HL-60 (cell line): ENCODE measurements at regions not wholly inside any gene's neighbourhood (a gene's known extent, or its start where the extent isn't known, plus 50 kb on each side); places are given as distances from the start of the nearest gene placed in this dataset.

Experiments used
- DNase-seq, 2 experiments: peaks; one replicate each; pipeline ENCODE4 v3.0.0-alpha.2; 2010 to 2020; ENCODE audit warnings: low read depth in 1 of 2, low spot score in 1 of 2
- H3K27ac ChIP-seq: fragments of 250-450 bp; sonication (Bioruptor Pico); replicated peaks from 2 replicates; pipeline ENCODE4 v1.5.1; 2020; ENCODE audit warnings: mild to moderate bottlenecking, moderate library complexity
- H3K27me3 ChIP-seq: fragments of 250-450 bp; sonication (Bioruptor Pico); 2 replicates; pipeline ENCODE4 v1.5.1; 2021; ENCODE audit warnings: mild to moderate bottlenecking, moderate library complexity; ENCODE audit not compliant: insufficient read depth, poor library complexity, severe bottlenecking
- H3K4me3 ChIP-seq: replicated peaks from 2 replicates; pipeline ENCODE4 v1.5.1; 2011; ENCODE audit warnings: mild to moderate bottlenecking, control low read depth, low read length; ENCODE audit not compliant: insufficient read depth
- GABPA ChIP-seq: IDR thresholded peaks from 2 replicates; pipeline ENCODE4 v1.6.1; 2012; ENCODE audit warnings: low read depth
- POLR2AphosphoS5 ChIP-seq: IDR thresholded peaks from 2 replicates; pipeline ENCODE4 v1.6.1; 2012; ENCODE audit warnings: low read depth
- SPI1 ChIP-seq: IDR thresholded peaks from 2 replicates; pipeline ENCODE4 v1.6.1; 2012; ENCODE audit warnings: low read depth, mild to moderate bottlenecking, borderline replicate concordance
- TF ChIP-seq, protein P1 (sequence below): IDR thresholded peaks from 2 replicates; pipeline ENCODE4 v1.6.1; 2012; ENCODE audit warnings: low read depth; ENCODE audit not compliant: insufficient replicate concordance
- TF ChIP-seq, protein P2 (sequence below): IDR thresholded peaks from one replicate; pipeline ENCODE4 v1.5.1; 2011; ENCODE audit warnings: low read length, control low read depth, inconsistent platforms; ENCODE audit not compliant: insufficient read depth

DNA sequence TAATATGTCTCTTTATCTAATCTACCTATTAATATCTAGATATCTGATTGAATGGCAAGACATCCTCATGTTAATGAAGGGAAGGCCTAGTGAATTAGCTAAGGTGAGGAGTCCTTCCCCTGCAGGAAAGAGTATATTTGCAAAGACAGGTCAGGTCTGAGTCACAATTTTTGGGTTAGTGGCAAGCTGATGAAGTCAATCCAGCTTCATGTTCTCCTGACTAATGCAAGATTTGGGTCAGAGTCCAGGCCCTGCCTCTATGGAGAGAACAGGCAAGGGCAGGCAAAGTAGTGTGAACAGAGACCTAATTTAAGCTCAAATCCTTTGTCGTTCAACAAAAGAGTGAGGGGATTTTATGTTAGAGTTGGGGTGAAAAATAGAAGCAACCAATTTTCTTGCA lies 496.7 kb downstream of the BMP2 start:
- TF ChIP-seq, protein P1, sequence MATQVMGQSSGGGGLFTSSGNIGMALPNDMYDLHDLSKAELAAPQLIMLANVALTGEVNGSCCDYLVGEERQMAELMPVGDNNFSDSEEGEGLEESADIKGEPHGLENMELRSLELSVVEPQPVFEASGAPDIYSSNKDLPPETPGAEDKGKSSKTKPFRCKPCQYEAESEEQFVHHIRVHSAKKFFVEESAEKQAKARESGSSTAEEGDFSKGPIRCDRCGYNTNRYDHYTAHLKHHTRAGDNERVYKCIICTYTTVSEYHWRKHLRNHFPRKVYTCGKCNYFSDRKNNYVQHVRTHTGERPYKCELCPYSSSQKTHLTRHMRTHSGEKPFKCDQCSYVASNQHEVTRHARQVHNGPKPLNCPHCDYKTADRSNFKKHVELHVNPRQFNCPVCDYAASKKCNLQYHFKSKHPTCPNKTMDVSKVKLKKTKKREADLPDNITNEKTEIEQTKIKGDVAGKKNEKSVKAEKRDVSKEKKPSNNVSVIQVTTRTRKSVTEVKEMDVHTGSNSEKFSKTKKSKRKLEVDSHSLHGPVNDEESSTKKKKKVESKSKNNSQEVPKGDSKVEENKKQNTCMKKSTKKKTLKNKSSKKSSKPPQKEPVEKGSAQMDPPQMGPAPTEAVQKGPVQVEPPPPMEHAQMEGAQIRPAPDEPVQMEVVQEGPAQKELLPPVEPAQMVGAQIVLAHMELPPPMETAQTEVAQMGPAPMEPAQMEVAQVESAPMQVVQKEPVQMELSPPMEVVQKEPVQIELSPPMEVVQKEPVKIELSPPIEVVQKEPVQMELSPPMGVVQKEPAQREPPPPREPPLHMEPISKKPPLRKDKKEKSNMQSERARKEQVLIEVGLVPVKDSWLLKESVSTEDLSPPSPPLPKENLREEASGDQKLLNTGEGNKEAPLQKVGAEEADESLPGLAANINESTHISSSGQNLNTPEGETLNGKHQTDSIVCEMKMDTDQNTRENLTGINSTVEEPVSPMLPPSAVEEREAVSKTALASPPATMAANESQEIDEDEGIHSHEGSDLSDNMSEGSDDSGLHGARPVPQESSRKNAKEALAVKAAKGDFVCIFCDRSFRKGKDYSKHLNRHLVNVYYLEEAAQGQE: no peak
- TF ChIP-seq GABPA (no peak), SPI1 (no peak), POLR2AphosphoS5 (no peak)
- TF ChIP-seq, protein P2, sequence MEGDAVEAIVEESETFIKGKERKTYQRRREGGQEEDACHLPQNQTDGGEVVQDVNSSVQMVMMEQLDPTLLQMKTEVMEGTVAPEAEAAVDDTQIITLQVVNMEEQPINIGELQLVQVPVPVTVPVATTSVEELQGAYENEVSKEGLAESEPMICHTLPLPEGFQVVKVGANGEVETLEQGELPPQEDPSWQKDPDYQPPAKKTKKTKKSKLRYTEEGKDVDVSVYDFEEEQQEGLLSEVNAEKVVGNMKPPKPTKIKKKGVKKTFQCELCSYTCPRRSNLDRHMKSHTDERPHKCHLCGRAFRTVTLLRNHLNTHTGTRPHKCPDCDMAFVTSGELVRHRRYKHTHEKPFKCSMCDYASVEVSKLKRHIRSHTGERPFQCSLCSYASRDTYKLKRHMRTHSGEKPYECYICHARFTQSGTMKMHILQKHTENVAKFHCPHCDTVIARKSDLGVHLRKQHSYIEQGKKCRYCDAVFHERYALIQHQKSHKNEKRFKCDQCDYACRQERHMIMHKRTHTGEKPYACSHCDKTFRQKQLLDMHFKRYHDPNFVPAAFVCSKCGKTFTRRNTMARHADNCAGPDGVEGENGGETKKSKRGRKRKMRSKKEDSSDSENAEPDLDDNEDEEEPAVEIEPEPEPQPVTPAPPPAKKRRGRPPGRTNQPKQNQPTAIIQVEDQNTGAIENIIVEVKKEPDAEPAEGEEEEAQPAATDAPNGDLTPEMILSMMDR: no peak
- Histone ChIP-seq H3K27me3 (no peaks in the 10 kb centered on the region), H3K27ac (no peak overlapping the region), H3K4me3 (no peak overlapping the region)
- DNase-seq: no peak

DNA sequence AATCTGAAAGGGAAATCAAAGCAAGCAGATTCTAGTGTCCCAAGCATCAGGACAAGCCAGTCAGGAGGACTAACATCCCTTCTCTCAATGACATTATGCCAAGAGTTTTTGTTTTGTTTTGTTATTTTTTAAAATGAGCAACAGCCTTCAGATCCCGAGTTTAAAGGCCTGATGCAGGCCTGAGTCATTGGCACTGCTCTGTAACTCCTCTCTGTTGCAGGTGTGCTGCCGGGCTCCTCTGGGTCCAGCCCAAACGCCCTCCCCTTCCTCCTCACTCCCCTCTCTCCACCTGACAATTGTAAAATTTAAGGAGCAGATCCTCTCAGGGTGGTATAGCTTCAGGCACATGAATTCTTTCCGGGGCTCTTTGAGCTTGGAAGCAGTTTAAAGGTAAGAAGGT lies 502.0 kb downstream of the BMP2 start:
- no peak for DNase-seq
- no peak overlapping the region for H3K27ac ChIP-seq
- no peak for TF ChIP-seq POLR2AphosphoS5
- H3K4me3 ChIP-seq: no peak overlapping the region
- H3K27me3 ChIP-seq: no peaks in the 10 kb centered on the region

DNA sequence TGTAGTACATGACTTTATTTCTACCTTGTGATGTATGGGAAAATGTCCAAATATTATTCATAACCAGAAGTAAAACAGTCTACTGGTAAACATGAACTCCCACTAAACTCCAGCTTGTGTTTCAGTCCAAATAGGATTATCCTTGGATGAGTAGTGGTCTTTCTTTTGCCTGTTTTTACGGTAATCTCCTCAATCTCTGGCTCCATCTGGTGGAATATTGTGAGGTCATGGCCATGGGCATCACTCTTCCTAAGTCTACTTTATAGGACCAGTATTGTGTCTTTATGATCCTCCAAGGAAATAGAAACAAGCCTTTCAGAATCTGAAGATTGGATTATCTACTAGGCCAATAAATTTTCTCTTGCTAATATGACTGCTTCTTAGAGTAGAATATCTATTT lies 505.0 kb downstream of the BMP2 start:
- H3K27ac ChIP-seq: no peak overlapping the region
- DNase-seq: no peak
- no peaks in the 10 kb centered on the region for H3K27me3 ChIP-seq
- no peak overlapping the region for H3K4me3 ChIP-seq
- TF ChIP-seq GABPA: no peak
- no peak for TF ChIP-seq POLR2AphosphoS5
- TF ChIP-seq, protein P2: no peak
- TF ChIP-seq, protein P1: no peak
- no peak for TF ChIP-seq SPI1

DNA sequence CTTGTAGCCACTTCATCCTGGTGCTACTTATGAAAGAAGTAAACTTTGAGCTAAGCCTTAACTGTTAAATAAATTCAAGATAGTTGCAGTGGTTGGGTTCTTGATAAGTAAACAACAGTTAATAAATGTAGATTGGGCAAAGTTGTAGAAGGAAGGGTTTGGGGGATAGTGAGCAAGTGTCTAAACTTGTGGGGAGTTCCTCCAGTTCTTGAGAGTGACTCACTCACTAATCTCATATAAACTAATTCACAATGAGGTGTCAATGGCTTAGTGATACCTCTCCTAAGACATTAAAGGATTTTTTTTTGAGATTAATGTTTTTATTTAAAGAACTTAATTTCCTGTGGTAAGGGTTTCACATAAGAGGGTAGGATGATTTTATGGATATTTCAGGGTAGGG lies 507.4 kb downstream of the BMP2 start:
- Histone ChIP-seq H3K4me3 (no peak overlapping the region), H3K27me3 (no peaks in the 10 kb centered on the region), H3K27ac (no peak overlapping the region)
- TF ChIP-seq, protein P2: no peak
- TF ChIP-seq SPI1: no peak
- TF ChIP-seq, protein P1: no peak
- TF ChIP-seq GABPA: no peak
- TF ChIP-seq POLR2AphosphoS5: no peak
- DNase-seq: no peak
